Loucy (cell line): ENCODE measurements at regions not wholly inside any gene's neighbourhood (a gene's known extent, or its start where the extent isn't known, plus 50 kb on each side); places are given as distances from the start of the nearest gene placed in this dataset.

ENCODE experiments used
- H2AFZ ChIP-seq: fragments of 200-600 bp; sonication (generic); 2 replicates; pipeline ENCODE4 v1.6.0; 2016; ENCODE audit warnings: antibody characterized with exemption, mild to moderate bottlenecking, low read length, moderate library complexity
- H3F3A ChIP-seq: fragments of 200-600 bp; 2 replicates; pipeline ENCODE4 v1.6.0; 2016; ENCODE audit warnings: antibody characterized with exemption, low read depth, mild to moderate bottlenecking
- H3K27me3 ChIP-seq: fragments of 200-600 bp; sonication (generic); 2 replicates; pipeline ENCODE4 v1.6.1; 2014; ENCODE audit warnings: low read length, mild to moderate bottlenecking; ENCODE audit not compliant: insufficient read depth, poor library complexity, severe bottlenecking
- H3K36me3 ChIP-seq: fragments of 200-600 bp; sonication (generic); 2 replicates; pipeline ENCODE4 v1.6.1; 2016; ENCODE audit warnings: low read length; ENCODE audit not compliant: insufficient read depth
- H3K4me1 ChIP-seq: fragments of 200-600 bp; sonication (generic); 2 replicates; pipeline ENCODE4 v1.5.1; 2014; ENCODE audit warnings: low read length, mild to moderate bottlenecking; ENCODE audit not compliant: insufficient read depth, poor library complexity, severe bottlenecking
- H3K4me2 ChIP-seq: fragments of 200-600 bp; sonication (generic); 2 replicates; pipeline ENCODE4 v1.6.0; 2014; ENCODE audit warnings: antibody characterized with exemption, low read length, low read depth, mild to moderate bottlenecking; ENCODE audit not compliant: poor library complexity, severe bottlenecking
- H3K4me3 ChIP-seq: fragments of 200-600 bp; sonication (generic); 2 replicates; pipeline ENCODE4 v1.5.1; 2014; ENCODE audit warnings: low read length, mild to moderate bottlenecking, mixed read lengths; ENCODE audit not compliant: poor library complexity, severe bottlenecking
- H3K79me2 ChIP-seq: fragments of 200-600 bp; sonication (generic); 2 replicates; pipeline ENCODE4 v1.6.1; 2014; ENCODE audit warnings: low read length; ENCODE audit not compliant: insufficient read depth
- H3K9ac ChIP-seq: fragments of 200-600 bp; sonication (generic); 2 replicates; pipeline ENCODE4 v1.6.0; 2014; ENCODE audit warnings: mild to moderate bottlenecking, low read depth, low read length, moderate library complexity; ENCODE audit not compliant: poor library complexity, severe bottlenecking
- H3K9me2 ChIP-seq: fragments of 200-600 bp; sonication (generic); replicated peaks from 2 replicates; pipeline ENCODE4 v1.6.1; 2016; ENCODE audit warnings: low read depth, low read length, mixed read lengths
- H3K9me3 ChIP-seq: fragments of 200-600 bp; sonication (generic); 2 replicates; pipeline ENCODE4 v1.6.1; 2014; ENCODE audit warnings: mild to moderate bottlenecking, antibody characterized with exemption, low read length, low read depth; ENCODE audit not compliant: insufficient read depth
- H4K20me1 ChIP-seq: fragments of 200-600 bp; sonication (generic); 2 replicates; pipeline ENCODE4 v1.6.0; 2014; ENCODE audit warnings: antibody characterized with exemption, low read length, mild to moderate bottlenecking; ENCODE audit not compliant: insufficient read depth, poor library complexity, severe bottlenecking
- EZH2phosphoT487 ChIP-seq: fragments of 200-600 bp; IDR thresholded peaks from 2 replicates; pipeline ENCODE4 v1.6.1; 2018; ENCODE audit warnings: antibody characterized with exemption, mild to moderate bottlenecking, moderate library complexity, borderline replicate concordance
- TF ChIP-seq, protein P1 (sequence below): fragments of 200-600 bp; sonication (generic); conservative IDR thresholded peaks from 2 replicates; pipeline ENCODE4 v1.5.1; 2014; ENCODE audit warnings: mild to moderate bottlenecking, antibody characterized with exemption, low read length

DNA sequence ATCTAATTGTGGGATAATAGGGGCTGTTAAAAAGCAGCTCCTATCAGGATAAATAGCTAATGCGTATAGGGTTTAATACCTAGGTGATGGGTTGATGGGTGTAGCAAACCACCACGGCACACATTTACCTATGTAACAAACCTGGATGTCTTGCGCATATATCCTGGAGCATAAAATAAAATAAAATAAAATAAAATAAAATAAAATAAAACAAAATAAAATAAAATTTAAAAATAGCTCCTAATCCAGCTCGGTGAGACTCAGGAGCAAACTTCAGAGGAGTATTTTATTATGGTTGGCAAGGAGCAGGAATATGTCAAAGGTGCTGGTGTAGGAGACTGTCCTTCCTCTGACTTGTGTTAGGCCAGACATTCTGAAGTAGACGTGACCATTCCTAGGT, 721.0 kb downstream of the BCL11B start:
- Histone ChIP-seq H3K9me3 (0 out of 2 replicates have a peak, but pooled peaks cover 3% of the 10 kb centered on the region), H3K36me3 (no peaks in the 10 kb centered on the region)

GRCh38 chr14:98555440-98555839, 716.6 kb downstream of the BCL11B start:
- Histone ChIP-seq H2AFZ (no peak overlapping the region), H3K9me2 (no peaks in the 10 kb centered on the region), H3K27me3 (no peaks in the 10 kb centered on the region), H3K36me3 (no peaks in the 10 kb centered on the region), H3F3A (no peaks in the 10 kb centered on the region), H3K79me2 (no peaks in the 10 kb centered on the region), H3K9ac (no peak overlapping the region), H4K20me1 (no peaks in the 10 kb centered on the region), H3K4me3 (no peak overlapping the region), H3K4me1 (no peaks in the 10 kb centered on the region), H3K9me3 (0 out of 2 replicates have a peak, but pooled peaks cover 3% of the 10 kb centered on the region), H3K4me2 (no peak overlapping the region)
- TF ChIP-seq, protein P1, sequence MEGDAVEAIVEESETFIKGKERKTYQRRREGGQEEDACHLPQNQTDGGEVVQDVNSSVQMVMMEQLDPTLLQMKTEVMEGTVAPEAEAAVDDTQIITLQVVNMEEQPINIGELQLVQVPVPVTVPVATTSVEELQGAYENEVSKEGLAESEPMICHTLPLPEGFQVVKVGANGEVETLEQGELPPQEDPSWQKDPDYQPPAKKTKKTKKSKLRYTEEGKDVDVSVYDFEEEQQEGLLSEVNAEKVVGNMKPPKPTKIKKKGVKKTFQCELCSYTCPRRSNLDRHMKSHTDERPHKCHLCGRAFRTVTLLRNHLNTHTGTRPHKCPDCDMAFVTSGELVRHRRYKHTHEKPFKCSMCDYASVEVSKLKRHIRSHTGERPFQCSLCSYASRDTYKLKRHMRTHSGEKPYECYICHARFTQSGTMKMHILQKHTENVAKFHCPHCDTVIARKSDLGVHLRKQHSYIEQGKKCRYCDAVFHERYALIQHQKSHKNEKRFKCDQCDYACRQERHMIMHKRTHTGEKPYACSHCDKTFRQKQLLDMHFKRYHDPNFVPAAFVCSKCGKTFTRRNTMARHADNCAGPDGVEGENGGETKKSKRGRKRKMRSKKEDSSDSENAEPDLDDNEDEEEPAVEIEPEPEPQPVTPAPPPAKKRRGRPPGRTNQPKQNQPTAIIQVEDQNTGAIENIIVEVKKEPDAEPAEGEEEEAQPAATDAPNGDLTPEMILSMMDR = no peak
- TF ChIP-seq EZH2phosphoT487 = no peak

More for the DNA sequence above, 721.0 kb downstream of the BCL11B start:
- Histone ChIP-seq H3K79me2 (no peaks in the 10 kb centered on the region), H4K20me1 (no peaks in the 10 kb centered on the region), H2AFZ (no peak overlapping the region), H3K27me3 (no peaks in the 10 kb centered on the region), H3F3A (no peaks in the 10 kb centered on the region), H3K4me3 (no peak overlapping the region), H3K4me1 (peaks cover 5% of the 10 kb centered on the region), H3K9ac (no peak overlapping the region), H3K4me2 (no peak overlapping the region), H3K9me2 (no peaks in the 10 kb centered on the region)
- TF ChIP-seq EZH2phosphoT487 = no peak
- TF ChIP-seq, protein P1 = no peak

GRCh38 chr14:98564006-98564405, 708.0 kb downstream of the BCL11B start:
- H3K79me2 ChIP-seq = no peaks in the 10 kb centered on the region
- no peak overlapping the region for H3K4me2 ChIP-seq
- no peak overlapping the region for H3K4me3 ChIP-seq
- TF ChIP-seq, protein P1 = no peak
- no peaks in the 10 kb centered on the region for H4K20me1 ChIP-seq
- no peaks in the 10 kb centered on the region for H3K36me3 ChIP-seq
- H3K9me3 ChIP-seq = no peaks in the 10 kb centered on the region
- H3F3A ChIP-seq = no peaks in the 10 kb centered on the region
- no peaks in the 10 kb centered on the region for H3K27me3 ChIP-seq
- no peaks in the 10 kb centered on the region for H3K9me2 ChIP-seq
- no peaks in the 10 kb centered on the region for H3K4me1 ChIP-seq
- no peak overlapping the region for H3K9ac ChIP-seq
- H2AFZ ChIP-seq = no peak overlapping the region
